ENCODE measurements at regions not wholly inside any gene's neighbourhood (a gene's known extent, or its start where the extent isn't known, plus 50 kb on each side); places are given as distances from the start of the nearest gene placed in this dataset.

DNA sequence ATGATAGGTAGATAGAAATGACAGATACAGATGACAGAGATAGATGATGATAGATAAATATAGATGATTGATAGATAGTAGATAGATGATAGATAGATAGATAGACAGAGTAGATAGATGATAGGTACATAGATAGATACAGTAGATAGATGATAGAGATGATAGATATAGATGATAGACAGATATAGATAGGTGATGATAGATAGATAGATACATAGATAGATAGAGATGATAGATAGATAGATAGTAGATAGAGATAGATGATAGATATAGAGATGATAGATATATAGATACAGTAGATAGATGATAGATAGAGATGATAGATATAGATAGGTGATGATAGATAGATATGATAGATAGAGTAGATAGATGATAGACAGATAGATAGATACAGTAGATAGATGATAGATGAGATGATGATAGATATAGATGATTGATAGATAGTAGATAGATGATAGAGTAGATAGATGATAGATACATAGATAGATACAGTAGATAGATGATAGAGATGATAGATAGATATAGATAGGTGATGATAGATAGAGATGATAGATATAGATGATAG is 95.7 kb upstream of the SMIM23 start:
- TF ChIP-seq CTCF (conservative IDR thresholded peaks at IDR 0.05; ENCODE audit: low read depth, low read length) (no peak), EZH2 (IDR thresholded peaks at IDR 0.05; ENCODE audit: borderline replicate concordance, low read depth, low read length, poor library complexity, severe bottlenecking) (no peak)

Measured in A673 (cell line).